Smooth muscle cell (in vitro differentiated cells): ENCODE measurements at regions not wholly inside any gene's neighbourhood (a gene's known extent, or its start where the extent isn't known, plus 50 kb on each side); places are given as distances from the start of the nearest gene placed in this dataset.

ENCODE experiments used
- DNase-seq: peaks from one replicate; lab custom pipeline; 2025; ENCODE audit not compliant: unreplicated experiment; lab: John Stamatoyannopoulos, UW
- H2AFZ ChIP-seq: fragments of 200-600 bp; sonication (generic); 2 replicates; pipeline ENCODE4 v1.6.0; 2016; ENCODE audit warnings: antibody characterized with exemption, low read depth, mild to moderate bottlenecking
- H3F3A ChIP-seq: fragments of 200-600 bp; sonication (generic); 2 replicates; pipeline ENCODE4 v1.6.0; 2017; ENCODE audit warnings: antibody characterized with exemption, low read depth
- H3K27ac ChIP-seq: fragments of 200-600 bp; sonication (generic); 2 replicates; pipeline ENCODE4 v1.5.1; 2016; ENCODE audit warnings: low read depth, mild to moderate bottlenecking
- H3K27me3 ChIP-seq: fragments of 200-600 bp; sonication (generic); 2 replicates; pipeline ENCODE4 v1.6.1; 2016; ENCODE audit warnings: low read depth, mild to moderate bottlenecking
- H3K36me3 ChIP-seq: fragments of 200-600 bp; sonication (generic); 2 replicates; pipeline ENCODE4 v1.5.1; 2016; ENCODE audit warnings: low read depth
- H3K4me1 ChIP-seq: fragments of 200-600 bp; sonication (generic); 2 replicates; pipeline ENCODE4 v1.5.1; 2016; ENCODE audit warnings: low read depth
- H3K4me2 ChIP-seq: fragments of 200-600 bp; sonication (generic); 2 replicates; pipeline ENCODE4 v1.6.0; 2016; ENCODE audit warnings: mild to moderate bottlenecking
- H3K4me3 ChIP-seq: fragments of 200-600 bp; sonication (generic); 2 replicates; pipeline ENCODE4 v1.5.1; 2016; ENCODE audit warnings: mild to moderate bottlenecking
- H3K79me2 ChIP-seq: fragments of 200-600 bp; sonication (generic); 2 replicates; pipeline ENCODE4 v1.6.0; 2016; ENCODE audit warnings: low read depth, mild to moderate bottlenecking
- H3K9ac ChIP-seq: fragments of 200-600 bp; sonication (generic); 2 replicates; pipeline ENCODE4 v1.6.0; 2016; ENCODE audit warnings: low read depth
- H3K9me3 ChIP-seq: fragments of 200-600 bp; sonication (generic); replicated peaks from 2 replicates; pipeline ENCODE4 v1.5.1; 2016; ENCODE audit warnings: low read depth
- H4K20me1 ChIP-seq: fragments of 200-600 bp; sonication (generic); 2 replicates; pipeline ENCODE4 v1.6.0; 2016; ENCODE audit warnings: low read depth
- CTCF ChIP-seq: fragments of 200-600 bp; sonication (generic); IDR thresholded peaks from 2 replicates; pipeline ENCODE4 v1.5.1; 2017; ENCODE audit warnings: borderline replicate concordance, mild to moderate bottlenecking, antibody characterized with exemption; ENCODE audit not compliant: insufficient read depth, poor library complexity, severe bottlenecking
- WGBS: methylation state at CpG from one replicate; pipeline ENCODE4 v1.1.7; 2016; ENCODE audit warnings: low lambda C conversion rate; 5-methylcytosine and 5-hydroxymethylcytosine counted together

- Histone ChIP-seq H3K9ac (no peak overlapping the region), H3F3A (no peaks in the 10 kb centered on the region), H2AFZ (no peak overlapping the region), H3K27me3 (no peaks in the 10 kb centered on the region), H3K4me3 (no peak overlapping the region), H3K9me3 (no peaks in the 10 kb centered on the region), H3K27ac (no peak overlapping the region), H3K79me2 (no peaks in the 10 kb centered on the region), H3K4me2 (no peak overlapping the region), H3K36me3 (no peaks in the 10 kb centered on the region), H4K20me1 (no peaks in the 10 kb centered on the region), H3K4me1 (no peaks in the 10 kb centered on the region)
- DNase-seq, result no peak
- TF ChIP-seq CTCF, result no peak
- 64% methylated on average over 3 of the region's 3 CpGs for WGBS
Measured at GRCh38 chr7:145411066-145411465, 575.2 kb upstream of the TPK1 start.

- H3K36me3 ChIP-seq, result no peaks in the 10 kb centered on the region
- no peaks in the 10 kb centered on the region for H3K79me2 ChIP-seq
- no peaks in the 10 kb centered on the region for H3K27me3 ChIP-seq
- TF ChIP-seq CTCF, result no peak
- H4K20me1 ChIP-seq, result no peaks in the 10 kb centered on the region
- 69% methylated on average over 1 of the region's 1 CpG for WGBS
- H3K27ac ChIP-seq, result no peak overlapping the region
- DNase-seq, result no peak
- no peak overlapping the region for H3K4me3 ChIP-seq
- no peaks in the 10 kb centered on the region for H3K9me3 ChIP-seq
- H3K9ac ChIP-seq, result no peak overlapping the region
- no peak overlapping the region for H3K4me2 ChIP-seq
- H2AFZ ChIP-seq, result no peak overlapping the region
- H3K4me1 ChIP-seq, result no peaks in the 10 kb centered on the region
- H3F3A ChIP-seq, result no peaks in the 10 kb centered on the region
Measured at GRCh38 chr7:145398758-145399157, 562.9 kb upstream of the TPK1 start.

- Histone ChIP-seq H3F3A (no peaks in the 10 kb centered on the region), H3K4me2 (no peak overlapping the region), H3K36me3 (no peaks in the 10 kb centered on the region), H4K20me1 (no peaks in the 10 kb centered on the region), H3K4me1 (no peaks in the 10 kb centered on the region), H2AFZ (no peak overlapping the region), H3K9me3 (no peaks in the 10 kb centered on the region), H3K27me3 (no peaks in the 10 kb centered on the region), H3K27ac (no peak overlapping the region), H3K4me3 (no peak overlapping the region), H3K79me2 (no peaks in the 10 kb centered on the region), H3K9ac (no peak overlapping the region)
- TF ChIP-seq CTCF, result no peak
- 48% methylated on average over 2 of the region's 2 CpGs for WGBS
- no peak for DNase-seq
Measured at GRCh38 chr7:145394126-145394525, 558.3 kb upstream of the TPK1 start.

- no peak for DNase-seq
- Histone ChIP-seq H3K4me3 (no peak overlapping the region), H3K4me2 (no peak overlapping the region), H3K27me3 (no peaks in the 10 kb centered on the region), H4K20me1 (no peaks in the 10 kb centered on the region), H3K9me3 (peaks cover 2% of the 10 kb centered on the region), H3K4me1 (no peaks in the 10 kb centered on the region), H3K36me3 (no peaks in the 10 kb centered on the region), H3K79me2 (no peaks in the 10 kb centered on the region), H3K9ac (no peak overlapping the region), H2AFZ (no peak overlapping the region), H3K27ac (no peak overlapping the region), H3F3A (no peaks in the 10 kb centered on the region)
- WGBS, result 79% methylated on average over 1 of the region's 1 CpG
- no peak for TF ChIP-seq CTCF
Measured at GRCh38 chr7:145382762-145383161, 546.9 kb upstream of the TPK1 start.
